Mesendoderm (in vitro differentiated cells): ENCODE measurements at regions not wholly inside any gene's neighbourhood (a gene's known extent, or its start where the extent isn't known, plus 50 kb on each side); places are given as distances from the start of the nearest gene placed in this dataset.

Experiments used
- DNase-seq: peaks from one replicate; pipeline ENCODE4 v3.0.0; 2013
- H2AK5ac ChIP-seq: 2 replicates; pipeline ENCODE4 v1.6.1; 2013; ENCODE audit warnings: low read length, inconsistent platforms
- H2BK120ac ChIP-seq: 2 replicates; pipeline ENCODE4 v1.6.1; 2013; ENCODE audit warnings: low read depth, mild to moderate bottlenecking, low read length, moderate library complexity, mixed read lengths
- H2BK15ac ChIP-seq: replicated peaks from 2 replicates; pipeline ENCODE4 v1.6.1; 2013; ENCODE audit warnings: low read depth, mild to moderate bottlenecking, moderate library complexity
- H2BK5ac ChIP-seq: 2 replicates; pipeline ENCODE4 v1.6.1; 2013; ENCODE audit warnings: low read length, inconsistent platforms
- H3K18ac ChIP-seq: 2 replicates; pipeline ENCODE4 v1.6.1; 2013; ENCODE audit warnings: mild to moderate bottlenecking, low read length, mixed read lengths
- H3K23ac ChIP-seq: one replicate; pipeline ENCODE4 v1.6.1; 2013; ENCODE audit warnings: low read length
- H3K27ac ChIP-seq: 2 replicates; pipeline ENCODE4 v1.5.1; 2013; ENCODE audit warnings: low read depth, mild to moderate bottlenecking, inconsistent platforms, low read length, moderate library complexity
- H3K27me3 ChIP-seq: 2 replicates; pipeline ENCODE4 v1.6.1; 2013; ENCODE audit warnings: low read length, control low read depth, mild to moderate bottlenecking, inconsistent platforms; ENCODE audit not compliant: insufficient read depth, poor library complexity
- H3K36me3 ChIP-seq: 2 replicates; pipeline ENCODE4 v1.6.1; 2013; ENCODE audit warnings: low read length, inconsistent platforms; ENCODE audit not compliant: control insufficient read depth, insufficient read depth
- H3K4ac ChIP-seq: one replicate; pipeline ENCODE4 v1.6.1; 2013; ENCODE audit warnings: low read depth, mild to moderate bottlenecking, low read length, moderate library complexity
- H3K4me1 ChIP-seq: 2 replicates; pipeline ENCODE4 v1.6.1; 2013; ENCODE audit warnings: low read depth, low read length, inconsistent platforms; ENCODE audit not compliant: control insufficient read depth
- H3K4me2 ChIP-seq: 2 replicates; pipeline ENCODE4 v1.6.1; 2013; ENCODE audit warnings: low read length
- H3K4me3 ChIP-seq: 2 replicates; pipeline ENCODE4 v1.5.1; 2013; ENCODE audit warnings: mild to moderate bottlenecking, low read length
- H3K56ac ChIP-seq: one replicate; pipeline ENCODE4 v1.6.1; 2013; ENCODE audit warnings: low read length
- H3K79me1 ChIP-seq: 2 replicates; pipeline ENCODE4 v1.6.1; 2013; ENCODE audit warnings: low read length, inconsistent platforms
- H3K79me2 ChIP-seq: 2 replicates; pipeline ENCODE4 v1.6.1; 2013; ENCODE audit warnings: mild to moderate bottlenecking, low read length; ENCODE audit not compliant: control insufficient read depth, insufficient read depth
- H3K9ac ChIP-seq: 2 replicates; pipeline ENCODE4 v1.6.1; 2013; ENCODE audit warnings: low read length, inconsistent platforms
- H4K5ac ChIP-seq: one replicate; pipeline ENCODE4 v1.6.1; 2013; ENCODE audit warnings: low read length
- H4K8ac ChIP-seq: one replicate; pipeline ENCODE4 v1.6.1; 2013; ENCODE audit warnings: low read depth, mild to moderate bottlenecking, control low read depth, low read length, moderate library complexity
- WGBS: extraction: QIAGEN DNeasy Blood & Tissue Kit; methylation state at CpG from one replicate; pipeline ENCODE4 v1.1.7; 2013; ENCODE audit warnings: low lambda C conversion rate, missing lambda C conversion rate; ENCODE audit not compliant: insufficient coverage; ENCODE audit errors: extremely low coverage; 5-methylcytosine and 5-hydroxymethylcytosine counted together

- no peak overlapping the region for H3K4ac ChIP-seq
- H3K79me1 ChIP-seq = no peaks in the 10 kb centered on the region
- no peak overlapping the region for H2AK5ac ChIP-seq
- no peaks in the 10 kb centered on the region for H3K36me3 ChIP-seq
- no CpG with 5 or more reads among the region's 2 CpGs for WGBS
- no peak overlapping the region for H3K56ac ChIP-seq
- H3K27ac ChIP-seq = no peak overlapping the region
- no peaks in the 10 kb centered on the region for H3K79me2 ChIP-seq
- no peak overlapping the region for H3K18ac ChIP-seq
- no peak overlapping the region for H3K4me3 ChIP-seq
- no peaks in the 10 kb centered on the region for H3K27me3 ChIP-seq
- no peak overlapping the region for H2BK5ac ChIP-seq
- H3K23ac ChIP-seq = no peak overlapping the region
- no peaks in the 10 kb centered on the region for H3K4me1 ChIP-seq
- no peak overlapping the region for H2BK120ac ChIP-seq
- H3K9ac ChIP-seq = no peak overlapping the region
- no peak overlapping the region for H2BK15ac ChIP-seq
- H4K5ac ChIP-seq = no peak overlapping the region
- no peak overlapping the region for H4K8ac ChIP-seq
- H3K4me2 ChIP-seq = no peak overlapping the region
- DNase-seq = no peak
These were observed 219.0 kb upstream of the NRIP1 start for GRCh38 chr21:15283789-15284188.

GRCh38 chr21:15285556-15285955 lies 220.8 kb upstream of the NRIP1 start:
- H3K27ac ChIP-seq = no peak overlapping the region
- WGBS = no CpG with 5 or more reads among the region's 4 CpGs
- no peak overlapping the region for H2BK120ac ChIP-seq

GRCh38 chr21:15289246-15289645 lies 224.4 kb upstream of the NRIP1 start:
- H3K18ac ChIP-seq = no peak overlapping the region
- no peak overlapping the region for H3K4ac ChIP-seq
- H2AK5ac ChIP-seq = no peak overlapping the region
- H4K8ac ChIP-seq = no peak overlapping the region
- no peak overlapping the region for H3K56ac ChIP-seq
- H3K4me3 ChIP-seq = no peak overlapping the region
- H2BK5ac ChIP-seq = no peak overlapping the region
- DNase-seq = no peak
- H4K5ac ChIP-seq = no peak overlapping the region
- H3K4me2 ChIP-seq = no peak overlapping the region
- no CpG with 5 or more reads among the region's 13 CpGs for WGBS
- H3K23ac ChIP-seq = no peak overlapping the region
- no peak overlapping the region for H2BK120ac ChIP-seq
- H3K9ac ChIP-seq = no peak overlapping the region
- no peaks in the 10 kb centered on the region for H3K36me3 ChIP-seq
- H3K27ac ChIP-seq = no peak overlapping the region
- no peaks in the 10 kb centered on the region for H3K4me1 ChIP-seq
- H3K27me3 ChIP-seq = no peaks in the 10 kb centered on the region
- H2BK15ac ChIP-seq = no peak overlapping the region
- no peaks in the 10 kb centered on the region for H3K79me1 ChIP-seq
- no peaks in the 10 kb centered on the region for H3K79me2 ChIP-seq

More at GRCh38 chr21:15285556-15285955, 220.8 kb upstream of the NRIP1 start:
- H3K4ac ChIP-seq = no peak overlapping the region
- H3K27me3 ChIP-seq = no peaks in the 10 kb centered on the region
- H3K4me2 ChIP-seq = no peak overlapping the region
- no peak overlapping the region for H3K9ac ChIP-seq
- H4K5ac ChIP-seq = no peak overlapping the region
- H3K79me1 ChIP-seq = no peaks in the 10 kb centered on the region
- no peaks in the 10 kb centered on the region for H3K4me1 ChIP-seq
- H3K4me3 ChIP-seq = no peak overlapping the region
- H3K18ac ChIP-seq = no peak overlapping the region
- no peak for DNase-seq
- no peaks in the 10 kb centered on the region for H3K79me2 ChIP-seq
- H2AK5ac ChIP-seq = no peak overlapping the region
- H3K56ac ChIP-seq = no peak overlapping the region
- H3K36me3 ChIP-seq = no peaks in the 10 kb centered on the region
- H2BK15ac ChIP-seq = no peak overlapping the region
- no peak overlapping the region for H2BK5ac ChIP-seq
- no peak overlapping the region for H4K8ac ChIP-seq
- H3K23ac ChIP-seq = no peak overlapping the region

- no CpG with 5 or more reads among the region's 31 CpGs for WGBS
- H3K4ac ChIP-seq = no peak overlapping the region
- no peak overlapping the region for H2AK5ac ChIP-seq
- no peak overlapping the region for H3K23ac ChIP-seq
- no peak overlapping the region for H2BK120ac ChIP-seq
- no peaks in the 10 kb centered on the region for H3K36me3 ChIP-seq
- H3K9ac ChIP-seq = no peak overlapping the region
- no peak overlapping the region for H3K4me2 ChIP-seq
- H3K56ac ChIP-seq = no peak overlapping the region
- H3K4me3 ChIP-seq = no peak overlapping the region
- H3K27me3 ChIP-seq = no peaks in the 10 kb centered on the region
- no peaks in the 10 kb centered on the region for H3K79me1 ChIP-seq
- H2BK15ac ChIP-seq = no peak overlapping the region
- H4K5ac ChIP-seq = no peak overlapping the region
- H3K27ac ChIP-seq = no peak overlapping the region
- no peak overlapping the region for H2BK5ac ChIP-seq
- DNase-seq = peak; percentile 62
- H4K8ac ChIP-seq = no peak overlapping the region
- no peaks in the 10 kb centered on the region for H3K79me2 ChIP-seq
- H3K4me1 ChIP-seq = no peaks in the 10 kb centered on the region
- H3K18ac ChIP-seq = no peak overlapping the region
These were observed 225.4 kb upstream of the NRIP1 start for GRCh38 chr21:15289896-15290841.

- no peaks in the 10 kb centered on the region for H3K36me3 ChIP-seq
- no peak overlapping the region for H4K5ac ChIP-seq
- H3K79me1 ChIP-seq = no peaks in the 10 kb centered on the region
- no CpG with 5 or more reads among the region's 4 CpGs for WGBS
- no peak overlapping the region for H3K23ac ChIP-seq
- peak; percentile 46 for DNase-seq
- no peaks in the 10 kb centered on the region for H3K4me1 ChIP-seq
- H3K4me2 ChIP-seq = no peak overlapping the region
- peak overlapping the region; percentile 66 for H2BK120ac ChIP-seq
- H3K27ac ChIP-seq = no peak overlapping the region
- H3K56ac ChIP-seq = no peak overlapping the region
- no peak overlapping the region for H3K18ac ChIP-seq
- H3K9ac ChIP-seq = no peak overlapping the region
- H3K27me3 ChIP-seq = no peaks in the 10 kb centered on the region
- H2BK15ac ChIP-seq = no peak overlapping the region
- H3K79me2 ChIP-seq = no peaks in the 10 kb centered on the region
- no peak overlapping the region for H3K4ac ChIP-seq
- no peak overlapping the region for H2BK5ac ChIP-seq
- no peak overlapping the region for H4K8ac ChIP-seq
- no peak overlapping the region for H3K4me3 ChIP-seq
- H2AK5ac ChIP-seq = no peak overlapping the region
These were observed 226.9 kb upstream of the NRIP1 start for GRCh38 chr21:15291621-15292266.
